Jurkat, Clone E6-1 (cell line): ENCODE measurements at regions not wholly inside any gene's neighbourhood (a gene's known extent, or its start where the extent isn't known, plus 50 kb on each side); places are given as distances from the start of the nearest gene placed in this dataset.

Experiments
- DNase-seq: peaks from one replicate; pipeline ENCODE4 v3.0.0-alpha.2; 2011; ENCODE audit warnings: low read depth, low spot score
- H3K4me3 ChIP-seq: 2 replicates; pipeline ENCODE4 v1.5.1; 2011; ENCODE audit warnings: mild to moderate bottlenecking, low read length, control low read depth, moderate library complexity

DNA sequence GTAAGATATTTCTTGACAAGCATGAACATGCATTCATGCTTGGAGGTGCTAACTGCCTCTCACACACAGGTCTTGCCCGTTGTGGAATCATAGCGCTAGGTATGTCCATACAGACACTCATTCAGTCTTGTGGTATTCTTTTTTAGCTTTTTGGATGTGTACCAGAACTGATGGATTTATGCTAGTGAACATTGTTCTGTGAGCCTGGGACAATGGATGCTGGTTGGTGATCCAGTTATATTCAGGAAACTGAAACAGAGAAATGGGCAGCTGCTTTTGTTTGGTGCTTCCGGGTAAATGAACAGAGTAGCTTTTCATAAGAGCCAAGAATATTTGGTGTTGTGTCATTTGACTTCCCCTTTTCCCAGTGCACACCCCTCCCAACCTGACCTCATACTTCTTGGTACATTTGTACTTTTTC, 78.9 kb upstream of the SLC4A4 start:
- DNase-seq: no peak
- no peak overlapping the region for H3K4me3 ChIP-seq

DNA sequence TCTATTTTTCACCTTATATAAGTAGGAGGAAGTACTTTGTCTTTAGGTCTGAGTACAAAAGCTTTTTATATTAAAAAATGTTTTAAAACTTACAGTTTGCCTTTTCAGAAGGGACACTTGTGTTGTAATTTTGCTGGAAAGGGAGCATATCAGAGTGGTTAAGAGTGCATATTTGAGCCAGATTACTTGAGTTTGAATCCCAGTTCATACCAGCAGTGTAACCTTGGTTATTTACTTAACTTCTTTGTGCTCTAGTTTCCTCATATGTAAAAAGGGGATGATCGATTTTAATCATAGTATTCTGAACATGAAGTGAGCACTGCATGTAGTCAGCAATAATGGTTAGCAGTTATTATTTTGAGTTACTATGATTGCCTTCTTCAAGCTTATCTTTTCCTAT, 78.3 kb upstream of the SLC4A4 start:
- no peak for DNase-seq
- no peak overlapping the region for H3K4me3 ChIP-seq

DNA sequence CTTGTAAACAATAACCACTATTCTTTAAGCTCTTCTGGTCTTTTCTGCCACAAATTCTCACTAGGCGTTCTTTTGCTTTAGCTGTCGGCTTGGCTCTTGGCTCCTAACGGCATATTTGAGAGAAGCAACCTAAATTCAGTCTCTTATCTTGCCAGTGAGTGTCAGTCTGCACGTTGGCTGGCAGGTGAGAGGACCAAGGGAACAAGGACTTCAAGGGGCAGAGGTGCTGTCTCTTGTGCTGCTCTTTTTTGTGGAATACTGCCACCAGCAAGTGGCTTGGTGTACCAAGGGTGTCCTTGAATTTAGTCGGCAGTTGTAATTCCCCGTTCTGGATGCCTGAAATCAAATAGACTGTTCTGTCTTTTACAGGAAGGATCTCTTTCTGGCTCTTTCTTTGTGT, 77.8 kb upstream of the SLC4A4 start:
- H3K4me3 ChIP-seq: no peak overlapping the region
- DNase-seq: no peak

DNA sequence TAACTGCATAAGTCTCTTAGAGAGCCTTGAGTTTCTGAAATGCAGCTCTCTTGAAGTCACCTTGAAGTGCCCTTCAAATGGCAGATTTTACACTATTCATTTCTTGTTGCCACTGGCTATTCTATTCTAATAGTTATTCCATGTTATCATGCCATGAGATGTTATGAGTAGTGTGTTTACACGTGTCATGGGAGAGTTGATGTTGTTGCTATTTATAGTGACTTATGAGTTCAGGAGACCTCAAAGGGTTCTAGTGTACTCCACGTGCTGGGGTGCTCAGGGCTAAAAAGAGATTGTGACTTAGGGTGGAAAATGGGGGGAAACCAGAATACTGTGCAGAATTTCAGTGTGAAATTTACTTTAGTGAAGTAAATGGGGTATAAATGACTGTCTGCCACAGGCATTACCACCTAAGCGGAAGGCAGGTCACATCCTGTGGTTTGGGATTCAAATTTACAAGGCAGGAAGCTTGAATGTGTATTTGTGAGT, 77.1 kb upstream of the SLC4A4 start:
- DNase-seq: peak; percentile 62
- H3K4me3 ChIP-seq: no peak overlapping the region

DNA sequence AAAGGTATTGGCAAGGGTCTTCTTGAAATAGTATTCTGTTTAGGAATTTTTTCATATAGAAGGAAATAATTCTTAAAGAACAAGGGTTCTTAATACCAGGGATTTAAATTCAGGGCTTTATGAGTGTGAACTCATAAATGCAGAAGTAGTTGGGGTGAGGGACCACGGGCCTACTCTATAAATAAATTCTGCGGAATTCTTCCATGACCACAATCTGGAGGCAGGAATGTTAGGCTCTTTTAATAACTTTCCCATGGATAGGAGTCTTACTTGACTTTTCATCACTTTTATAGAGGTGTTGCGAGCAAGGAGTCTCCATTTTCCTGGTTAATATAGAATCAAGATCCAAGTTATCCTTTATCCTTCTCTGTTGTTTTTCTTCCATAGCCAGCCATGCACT, 76.7 kb upstream of the SLC4A4 start:
- no peak overlapping the region for H3K4me3 ChIP-seq
- DNase-seq: no peak

DNA sequence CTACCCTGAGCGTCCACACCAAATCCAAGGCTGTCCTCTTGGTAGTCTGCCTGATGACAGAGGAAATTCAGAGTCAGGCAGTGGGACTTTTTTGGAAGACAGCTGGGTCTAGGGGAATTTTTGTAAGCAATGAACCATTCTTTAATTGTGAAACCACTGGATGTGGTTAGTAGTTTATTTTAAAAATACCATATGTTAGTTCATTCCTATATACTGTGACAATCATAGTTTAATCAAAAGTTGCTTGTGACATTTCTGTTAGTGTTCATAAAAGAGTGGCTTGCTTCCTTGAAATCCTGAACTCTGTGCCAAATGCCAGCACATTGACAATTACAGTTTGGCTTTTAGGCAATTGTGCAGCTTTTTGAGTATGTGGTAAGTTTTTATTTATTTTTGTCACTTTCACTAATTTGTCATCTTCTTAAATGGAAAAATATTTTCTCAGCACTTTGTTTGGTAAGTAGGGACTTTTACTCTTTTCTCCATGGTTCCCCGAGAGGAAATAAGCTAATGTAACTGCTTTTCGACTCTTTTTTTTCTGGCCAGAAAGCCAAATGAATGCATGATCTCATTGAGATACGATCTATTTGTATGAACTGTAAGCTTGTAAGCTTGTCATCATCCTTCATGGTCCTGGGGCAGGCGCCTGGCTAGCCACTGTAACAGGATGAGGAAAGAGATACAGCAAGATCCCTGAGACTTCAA, 72.6 kb upstream of the SLC4A4 start:
- no peak overlapping the region for H3K4me3 ChIP-seq
- DNase-seq: no peak

DNA sequence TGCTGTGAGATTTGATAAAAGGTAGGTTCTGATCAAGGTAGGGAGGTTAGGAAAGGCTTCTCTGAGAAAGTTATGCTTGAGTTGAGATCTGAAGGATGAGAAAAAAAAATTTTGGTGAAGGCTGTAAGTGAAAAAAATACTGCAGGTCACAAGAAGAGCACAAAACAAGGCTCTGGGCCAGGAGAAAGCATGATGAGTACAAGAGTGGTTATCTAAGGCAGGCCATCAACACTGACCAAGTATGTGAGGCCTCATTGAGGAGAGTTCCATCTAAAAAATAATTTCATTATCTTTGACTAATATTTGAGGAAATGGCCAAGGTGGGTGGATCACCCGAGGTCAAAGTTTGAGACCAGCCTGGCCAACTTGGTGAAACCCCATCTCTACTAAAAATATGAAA, 71.6 kb upstream of the SLC4A4 start:
- DNase-seq: no peak
- H3K4me3 ChIP-seq: no peak overlapping the region

DNA sequence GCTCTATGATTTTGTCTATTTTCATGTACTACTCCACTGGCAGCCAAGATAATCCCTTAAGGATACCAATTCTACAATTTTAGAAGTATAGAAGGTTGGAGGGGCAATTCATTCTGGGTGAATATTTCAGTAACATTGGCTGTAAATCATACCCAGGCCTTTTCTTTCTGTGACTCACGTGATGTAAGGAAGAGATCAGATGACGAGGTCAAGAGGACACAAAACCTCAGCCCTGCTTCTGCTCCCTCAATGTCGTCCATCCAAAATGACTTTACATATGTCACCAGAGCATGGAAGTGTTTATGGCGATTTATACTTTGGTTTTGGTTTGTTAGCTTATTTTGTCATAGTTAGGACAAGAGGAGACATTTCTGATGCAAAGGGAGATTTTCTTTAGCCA, 70.7 kb upstream of the SLC4A4 start:
- H3K4me3 ChIP-seq: no peak overlapping the region
- DNase-seq: no peak

DNA sequence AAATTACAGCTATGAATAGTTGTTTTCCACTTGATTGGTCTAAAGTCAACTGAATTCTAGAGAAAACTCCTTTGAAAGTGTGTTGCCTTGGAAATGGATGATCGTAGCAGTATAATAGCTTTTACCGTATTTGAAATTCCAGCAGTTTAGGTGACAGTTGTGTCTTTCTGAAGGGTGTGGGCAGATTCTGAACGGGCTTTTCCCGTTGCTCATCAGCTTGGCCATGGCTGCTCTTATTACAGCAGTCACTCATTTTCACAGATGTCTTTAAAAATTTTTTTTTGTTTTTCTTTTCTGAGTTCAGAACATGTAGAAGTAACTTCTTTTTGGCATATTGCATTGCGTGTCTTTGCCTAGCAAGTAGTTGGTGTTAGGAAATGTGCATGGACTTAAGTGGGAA, 69.6 kb upstream of the SLC4A4 start:
- DNase-seq: no peak
- no peak overlapping the region for H3K4me3 ChIP-seq

DNA sequence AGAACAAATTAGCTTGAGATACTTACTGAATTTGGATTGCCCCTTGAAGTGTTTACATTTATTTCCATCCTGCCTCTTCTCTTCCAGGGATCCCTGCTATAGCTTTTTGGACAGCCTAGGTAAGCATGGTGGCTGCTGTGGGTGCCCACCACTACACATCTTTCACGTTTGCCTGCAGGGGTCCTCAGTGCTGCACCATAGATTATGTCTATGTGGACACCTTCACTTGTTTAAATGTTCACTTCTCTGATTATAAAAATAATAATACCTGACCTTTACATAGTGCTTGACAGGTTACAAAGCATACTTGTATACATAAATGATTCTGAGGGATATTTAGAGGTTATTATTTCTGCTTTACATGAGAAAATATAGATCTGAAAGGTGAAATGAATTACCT, 67.9 kb upstream of the SLC4A4 start:
- no peak overlapping the region for H3K4me3 ChIP-seq
- peak; percentile 28 for DNase-seq

DNA sequence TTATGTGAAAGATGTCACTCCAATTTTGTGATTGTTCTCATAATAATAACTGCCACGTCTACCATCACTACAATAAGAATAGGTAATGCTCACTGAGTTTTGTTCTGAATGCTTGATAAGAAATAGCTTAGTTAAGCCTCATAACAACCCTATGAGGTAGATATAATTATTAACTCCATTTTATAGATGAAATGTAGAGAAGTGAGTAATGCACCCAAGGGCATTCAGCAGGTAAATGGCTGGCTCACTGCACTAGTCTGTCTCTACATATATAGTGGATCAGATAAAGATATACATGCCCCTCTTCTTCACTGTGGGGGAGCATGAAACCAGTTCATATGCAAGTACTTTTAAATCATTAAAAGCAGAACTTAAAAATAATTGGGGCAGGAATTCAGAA, 65.8 kb upstream of the SLC4A4 start:
- no peak overlapping the region for H3K4me3 ChIP-seq
- DNase-seq: no peak

DNA sequence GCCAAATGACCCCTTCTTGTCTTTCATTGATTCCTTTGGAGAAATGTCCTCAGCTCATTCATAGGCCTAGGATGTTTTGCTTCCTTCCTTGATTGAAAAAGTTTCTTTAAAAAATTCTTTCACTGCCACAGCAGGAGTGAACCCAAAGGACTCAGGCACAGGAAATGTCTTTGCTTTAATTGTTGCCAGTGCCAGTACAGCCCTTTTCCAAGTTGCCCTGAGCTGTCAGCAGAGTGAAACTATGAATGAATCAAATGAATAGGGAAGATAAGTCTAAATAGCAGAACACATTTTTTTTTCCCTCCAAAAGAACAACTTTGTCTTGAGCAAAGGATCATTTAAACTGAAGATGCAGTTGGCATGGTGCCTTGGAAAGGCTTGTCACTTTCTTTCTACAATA, 63.8 kb upstream of the SLC4A4 start:
- no peak for DNase-seq

DNA sequence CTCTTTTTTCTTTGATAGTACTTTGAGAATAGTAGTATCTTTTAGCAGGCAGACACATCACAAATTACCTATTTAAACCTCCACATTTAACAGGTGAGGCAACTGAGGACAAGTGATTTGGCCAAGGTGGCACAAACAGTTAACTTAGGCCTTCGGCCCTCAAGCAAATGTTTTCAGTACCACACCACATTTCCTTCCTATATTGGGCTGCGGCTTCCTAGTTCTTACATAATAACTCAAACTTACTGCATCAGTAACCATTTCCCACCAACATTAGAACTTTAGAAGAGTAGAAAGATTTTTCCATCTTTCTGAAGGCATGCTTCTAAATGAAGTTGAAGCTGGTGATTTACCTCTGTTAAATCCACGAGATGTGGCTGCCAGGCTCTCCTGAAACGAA, 63.2 kb upstream of the SLC4A4 start:
- no peak overlapping the region for H3K4me3 ChIP-seq
- peak; percentile 4 for DNase-seq

More for the DNA sequence above, 63.8 kb upstream of the SLC4A4 start:
- H3K4me3 ChIP-seq: no peak overlapping the region

DNA sequence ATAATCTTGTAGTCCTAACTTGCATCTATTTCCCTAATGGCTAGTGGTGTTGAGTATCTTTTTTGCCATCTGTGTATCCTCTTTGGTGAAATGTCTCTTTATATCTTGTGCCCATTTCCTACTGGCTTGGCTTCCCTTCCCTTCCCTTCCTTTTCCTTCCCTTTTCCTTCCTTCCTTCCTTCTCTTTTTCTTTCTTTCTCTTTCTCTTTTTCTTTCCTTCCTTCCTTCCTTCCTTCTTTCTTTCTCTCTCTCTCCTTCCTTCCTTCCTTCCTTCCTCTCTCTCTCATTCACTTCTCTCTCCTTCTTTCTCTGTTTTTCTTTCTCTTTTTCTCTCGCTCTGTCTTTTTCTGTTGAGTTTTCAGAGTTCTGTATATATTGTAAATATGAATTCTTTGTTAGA, 61.5 kb upstream of the SLC4A4 start:
- DNase-seq: no peak
- no peak overlapping the region for H3K4me3 ChIP-seq

DNA sequence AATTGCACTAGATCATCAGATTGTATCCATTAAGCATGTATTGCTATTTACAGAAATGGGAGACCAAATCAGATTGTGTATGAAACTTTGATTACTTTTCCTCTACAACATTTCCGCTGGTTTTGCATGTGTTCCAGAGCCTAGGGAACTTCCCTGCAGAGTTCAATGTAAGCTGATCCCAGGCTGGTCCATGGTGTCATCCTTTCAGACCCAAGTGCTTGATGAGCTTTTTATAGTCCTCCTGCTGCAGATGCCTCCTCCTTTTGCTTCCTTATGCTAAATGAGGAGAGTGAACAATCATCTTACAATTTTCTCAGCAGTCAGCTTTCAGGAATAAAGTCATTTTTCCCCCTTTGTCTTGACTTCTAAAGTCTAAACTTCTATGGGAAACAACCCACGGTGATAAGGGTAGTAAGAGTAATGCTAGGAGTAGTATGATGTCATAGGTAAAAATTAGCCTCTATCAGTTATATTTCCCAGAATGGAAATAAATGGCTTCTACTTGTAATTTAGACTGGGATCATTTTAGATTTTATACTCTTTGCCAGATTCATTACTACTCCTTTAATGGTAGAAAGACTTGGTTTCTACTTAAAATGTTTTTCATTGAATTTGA, 55.1 kb upstream of the SLC4A4 start:
- no peak overlapping the region for H3K4me3 ChIP-seq
- DNase-seq: no peak

DNA sequence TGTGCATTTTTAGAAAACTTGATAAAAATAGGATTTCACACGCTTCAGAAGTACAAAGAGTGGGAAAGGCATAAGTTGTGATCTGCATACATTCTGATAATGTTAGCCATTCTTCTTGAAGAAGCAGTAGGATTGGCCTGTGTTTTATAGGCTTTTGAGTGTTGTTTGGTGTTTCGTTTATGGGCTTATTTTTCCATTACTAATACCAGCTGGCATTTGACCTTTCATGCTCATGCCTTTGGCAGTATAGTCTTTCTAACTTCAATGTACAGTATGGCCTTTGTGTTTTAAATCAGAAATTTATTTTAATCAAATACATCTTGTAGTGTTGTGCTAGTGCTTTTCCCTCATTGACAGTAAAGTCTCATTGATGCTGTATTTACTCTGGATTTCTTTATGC, 51.5 kb upstream of the SLC4A4 start:
- no peak overlapping the region for H3K4me3 ChIP-seq
- no peak for DNase-seq

DNA sequence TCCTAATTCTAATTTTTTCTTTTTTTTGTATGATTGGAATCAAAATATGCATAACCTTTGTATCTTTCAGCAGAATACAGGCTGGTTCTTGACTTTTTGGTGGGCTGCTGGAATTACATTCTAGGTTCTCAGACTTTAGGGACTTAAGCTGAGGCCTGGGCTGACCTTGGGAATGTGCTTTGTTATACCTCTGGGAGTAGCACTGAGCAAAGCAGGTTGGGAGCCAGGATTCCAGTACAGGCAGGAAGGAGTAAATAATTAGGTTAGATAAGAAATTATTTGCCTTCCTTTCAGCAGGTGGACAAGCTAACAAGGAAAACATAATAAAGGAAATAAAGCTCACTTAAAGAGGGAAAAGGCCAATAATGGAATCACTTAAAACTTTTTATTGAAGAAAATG, 49.9 kb upstream of the SLC4A4 start:
- H3K4me3 ChIP-seq: no peak overlapping the region
- no peak for DNase-seq
